GM18907 (cell line): ENCODE measurements at regions not wholly inside any gene's neighbourhood (a gene's known extent, or its start where the extent isn't known, plus 50 kb on each side); places are given as distances from the start of the nearest gene placed in this dataset.

Experiments
- ATAC-seq: cut with Tn5 transposase; IDR thresholded peaks from one replicate; pipeline ENCODE4 v1.9.1; 2021; ENCODE audit warnings: mild to moderate bottlenecking, moderate library complexity; ENCODE audit not compliant: unreplicated experiment

DNA sequence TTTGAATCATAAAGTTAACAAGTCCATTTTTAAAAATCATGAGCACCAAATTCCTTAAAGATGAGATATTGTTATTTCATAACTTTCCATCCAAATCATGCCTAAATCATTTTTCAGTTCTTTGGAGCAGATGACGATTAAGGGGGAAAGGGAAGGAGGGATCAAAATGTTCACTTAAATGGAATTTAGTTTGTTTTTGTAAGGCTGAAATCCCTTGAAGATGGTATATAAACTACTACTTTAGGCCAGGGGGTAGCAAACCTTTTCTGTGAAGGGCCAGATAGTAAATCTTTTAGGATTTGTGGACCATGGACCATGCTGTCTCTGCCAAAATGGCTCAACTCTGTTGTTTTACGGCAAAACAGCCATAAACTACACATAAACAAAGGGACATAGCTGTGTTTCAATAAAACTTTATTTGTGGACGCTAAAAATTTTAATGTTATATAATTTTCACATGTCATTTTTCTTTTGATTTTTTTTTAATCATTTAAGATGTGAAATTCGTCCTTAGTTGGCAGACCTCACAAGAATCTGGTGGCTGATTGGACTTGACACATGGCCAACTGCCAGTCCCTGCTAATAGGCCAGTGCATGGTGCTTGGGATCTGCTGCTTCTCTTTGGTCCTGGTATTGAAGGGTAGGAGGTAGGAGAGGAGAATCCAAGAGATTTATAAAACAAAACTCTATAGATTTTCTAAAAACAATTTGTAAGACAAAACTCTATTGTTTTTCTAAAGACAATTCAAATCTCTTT is 52.0 kb upstream of the RTN4 start:
- no peak for ATAC-seq

- ATAC-seq = no peak
Measured at GRCh38 chr2:55101466-55101865, 51.2 kb upstream of the RTN4 start.

DNA sequence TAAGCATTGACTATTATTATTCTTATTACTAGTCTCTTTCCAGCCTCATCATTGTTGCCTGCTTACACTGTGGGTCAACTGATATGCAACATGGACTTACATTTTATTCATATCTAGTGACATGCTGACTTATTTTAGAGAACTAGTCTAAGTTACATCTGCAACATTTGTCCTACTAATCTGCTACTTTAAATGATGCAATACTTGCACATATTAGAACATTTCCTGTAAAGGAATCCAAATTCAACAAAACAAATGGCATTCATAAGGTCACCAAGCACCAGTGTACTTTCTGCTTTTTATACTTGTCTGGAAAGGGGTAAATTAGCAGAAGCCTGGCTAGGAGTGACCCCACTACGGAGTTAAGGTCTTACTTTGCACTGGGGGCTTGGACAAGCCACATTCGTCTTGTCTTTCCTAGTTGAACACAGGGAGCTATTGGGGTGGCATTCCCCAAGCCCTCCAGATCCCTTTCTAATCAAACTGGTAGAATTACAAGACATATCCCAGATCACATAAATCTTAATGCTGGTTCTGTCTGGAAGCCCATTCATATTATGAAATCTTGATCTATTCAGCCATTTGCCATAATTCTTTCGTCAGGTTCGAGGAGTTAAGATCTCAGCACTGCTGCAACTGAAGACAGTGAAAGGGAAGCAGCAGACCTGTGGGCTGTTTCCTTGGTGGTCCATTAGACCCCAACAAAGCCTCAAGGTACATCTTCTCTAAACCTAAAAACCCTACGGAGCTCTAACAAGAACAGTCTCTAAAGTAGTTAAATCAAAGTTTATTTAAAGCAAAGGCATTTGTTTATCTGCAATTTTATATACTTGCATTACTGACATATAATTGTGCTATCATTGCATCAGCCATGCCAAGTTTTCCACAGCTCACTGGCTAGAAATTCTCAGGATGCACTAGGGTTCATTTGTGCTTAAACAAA is 49.9 kb upstream of the RTN4 start:
- no peak for ATAC-seq
